Muscle of arm (tissue), 1 donor: ENCODE measurements at regions not wholly inside any gene's neighbourhood (a gene's known extent, or its start where the extent isn't known, plus 50 kb on each side); places are given as distances from the start of the nearest gene placed in this dataset.
"Not testable (repeated sequence)": the region's sequence is repeated elsewhere in the genome, so short reads cannot be mapped to it uniquely, and the experiment has no call there.

Experiments
- DNase-seq: peaks from one replicate; pipeline ENCODE4 v3.0.0-alpha.2; 2013

- no peak for DNase-seq
Measured at GRCh38 chr3:165518346-165518745, 318.9 kb downstream of the BCHE start.

DNA sequence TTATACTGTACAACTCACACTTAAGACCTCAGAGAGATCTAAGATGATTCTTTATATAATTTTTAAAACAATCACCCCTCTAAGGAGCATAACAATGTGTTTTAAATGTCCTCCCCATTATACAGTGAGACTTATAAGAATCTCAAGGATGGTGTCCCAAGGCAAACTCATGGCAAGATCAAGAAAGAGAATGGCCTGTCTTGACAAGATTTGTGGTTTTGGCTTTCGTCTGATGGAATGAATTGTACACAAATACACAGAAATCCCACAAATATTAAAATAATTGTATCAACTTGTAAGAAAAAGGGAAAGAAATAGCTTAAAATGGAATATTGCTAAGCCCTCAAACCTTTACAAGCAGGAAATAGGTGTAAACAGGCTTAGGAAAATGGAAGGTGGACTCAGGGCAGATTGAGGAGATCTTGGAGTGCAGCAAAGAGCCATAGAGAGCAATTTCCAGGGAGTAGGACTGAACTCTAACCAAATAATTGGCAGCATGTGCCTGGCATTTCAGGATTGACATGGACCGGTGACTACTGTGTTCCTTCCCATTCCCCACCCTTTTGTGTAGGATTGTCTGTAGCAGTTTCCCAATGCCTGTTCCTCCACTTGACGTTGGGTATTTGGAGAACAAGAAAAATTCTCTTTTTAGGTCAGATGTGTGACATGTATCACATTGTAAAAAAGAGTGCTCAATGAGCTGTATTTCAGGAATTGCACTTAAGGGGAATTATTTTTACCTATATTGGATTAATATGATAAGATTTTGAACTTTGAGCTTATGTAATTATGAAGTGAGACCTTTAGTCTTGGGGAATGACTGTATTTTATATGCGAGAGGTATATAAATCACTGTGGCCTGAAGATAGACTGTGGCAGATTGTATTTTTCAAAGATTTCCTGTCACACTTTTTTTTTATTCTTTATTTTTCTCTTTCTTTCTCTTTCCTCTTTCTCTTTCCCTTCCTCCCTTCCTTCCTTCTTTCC, 317.8 kb upstream of the SLITRK3 start:
- DNase-seq = no peak

DNA sequence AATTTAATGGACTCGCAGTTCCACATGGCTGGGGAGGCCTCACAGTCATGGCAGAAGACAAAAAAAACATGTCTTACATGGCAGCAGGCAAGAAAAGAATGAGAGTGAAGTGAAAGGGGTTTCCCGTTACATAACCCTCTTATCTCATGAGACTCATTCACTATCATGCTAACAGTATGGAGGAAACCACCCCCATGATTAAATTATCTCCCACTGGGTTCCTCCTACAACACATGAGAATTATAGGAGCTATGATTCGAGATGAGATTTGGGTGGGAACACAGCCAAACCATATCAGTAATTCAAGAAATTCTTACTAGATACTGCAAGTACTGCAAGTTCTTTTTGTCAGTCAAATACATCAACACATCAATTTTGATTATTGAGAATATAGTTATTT, 311.4 kb upstream of the SLITRK3 start:
- no peak for DNase-seq

DNA sequence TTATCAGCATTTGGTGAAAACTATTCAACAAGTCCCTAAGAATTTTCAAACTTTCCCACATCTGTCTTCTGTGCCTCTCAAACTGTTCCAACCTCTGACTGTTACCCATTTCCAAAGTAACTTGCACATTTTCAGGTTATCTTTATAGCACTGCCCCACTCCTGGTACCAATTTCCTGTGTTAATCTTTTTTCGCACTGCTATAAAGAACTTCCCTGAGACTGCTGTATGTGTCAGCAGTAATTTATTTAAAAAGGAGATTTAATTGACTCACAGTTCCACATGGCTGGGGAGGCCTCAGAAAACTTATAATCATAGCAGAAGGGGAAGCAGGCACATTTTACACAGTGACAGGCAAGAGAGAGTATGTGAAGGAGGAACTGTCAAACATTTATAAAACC, 310.9 kb upstream of the SLITRK3 start:
- DNase-seq = no peak

DNA sequence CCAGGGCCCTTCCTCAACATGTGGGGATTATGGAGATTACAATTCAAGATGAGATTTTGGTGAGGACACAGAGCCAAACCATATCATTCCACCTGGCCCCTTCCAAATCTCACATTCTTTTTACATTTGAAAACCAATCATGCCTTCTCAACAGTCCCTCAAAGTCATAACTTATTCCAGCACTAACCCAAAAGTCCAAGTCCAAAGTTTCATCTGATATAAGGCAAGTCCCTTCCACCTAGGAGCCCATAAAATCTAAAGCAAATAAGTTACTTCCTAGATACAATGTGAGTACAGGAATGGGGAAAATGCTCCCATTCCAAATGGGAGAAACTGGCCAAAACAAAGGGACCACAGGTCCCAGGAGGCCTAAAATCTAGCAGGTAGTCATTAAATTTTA, 309.5 kb upstream of the SLITRK3 start:
- no peak for DNase-seq

GRCh38 chr3:165504554-165504953, 308.4 kb upstream of the SLITRK3 start:
- no peak for DNase-seq

DNA sequence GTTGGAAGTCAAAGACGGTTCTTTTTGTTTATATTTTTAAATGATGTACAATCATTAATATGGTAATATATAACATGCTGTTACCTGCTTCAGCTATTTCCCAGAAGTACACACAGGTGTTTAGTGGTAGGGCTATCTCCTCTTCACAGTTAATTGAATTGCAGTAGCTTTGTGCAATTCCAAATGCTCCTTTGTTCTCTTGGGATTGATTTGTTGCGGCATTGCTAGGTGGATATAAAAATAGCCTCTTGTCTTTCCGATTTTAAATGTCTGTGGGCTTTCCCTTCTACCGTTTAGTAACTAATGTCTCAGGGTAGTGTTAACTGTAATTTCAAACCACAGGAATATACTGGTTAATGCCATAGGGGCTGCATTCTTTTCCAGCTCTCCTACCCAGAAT, 307.6 kb upstream of the SLITRK3 start:
- no peak for DNase-seq

DNA sequence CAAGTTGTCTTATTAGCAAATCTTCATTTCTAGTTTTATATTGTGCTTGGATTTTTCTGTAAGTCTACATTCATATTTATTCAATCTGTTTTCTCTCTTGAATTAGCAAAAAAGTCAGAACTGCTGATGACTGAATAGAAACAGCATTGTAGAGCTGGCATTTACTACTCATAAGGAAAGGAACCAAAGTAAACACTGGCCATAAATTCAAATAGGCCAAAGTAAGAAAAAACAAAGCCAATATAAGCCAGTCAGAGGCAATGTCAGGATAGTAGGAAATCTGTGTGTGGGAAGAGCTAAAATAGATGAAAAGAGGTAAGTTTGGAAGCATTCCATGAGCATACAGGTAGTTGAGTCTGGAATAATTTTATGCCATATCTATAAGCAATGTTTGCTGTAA, 307.2 kb upstream of the SLITRK3 start:
- no peak for DNase-seq

DNA sequence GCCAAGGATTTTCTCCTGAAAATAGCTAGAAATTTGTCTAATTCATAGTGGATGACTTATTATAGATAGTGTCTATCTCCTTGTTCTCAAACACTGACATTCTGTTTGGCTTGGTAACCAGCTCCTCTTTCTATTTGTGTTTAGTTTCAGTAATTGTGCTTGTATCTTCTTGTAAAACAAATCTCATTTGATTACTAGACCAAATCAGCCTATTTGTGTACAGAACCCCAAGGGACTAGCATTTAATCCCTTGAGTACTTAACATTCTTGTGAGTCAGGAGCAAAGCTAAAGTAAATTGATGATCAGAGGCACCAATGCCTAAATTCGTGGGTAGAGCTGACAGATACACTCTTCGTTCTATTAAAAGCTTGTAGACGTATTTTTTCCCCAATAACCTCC, 306.5 kb upstream of the SLITRK3 start:
- no peak for DNase-seq

DNA sequence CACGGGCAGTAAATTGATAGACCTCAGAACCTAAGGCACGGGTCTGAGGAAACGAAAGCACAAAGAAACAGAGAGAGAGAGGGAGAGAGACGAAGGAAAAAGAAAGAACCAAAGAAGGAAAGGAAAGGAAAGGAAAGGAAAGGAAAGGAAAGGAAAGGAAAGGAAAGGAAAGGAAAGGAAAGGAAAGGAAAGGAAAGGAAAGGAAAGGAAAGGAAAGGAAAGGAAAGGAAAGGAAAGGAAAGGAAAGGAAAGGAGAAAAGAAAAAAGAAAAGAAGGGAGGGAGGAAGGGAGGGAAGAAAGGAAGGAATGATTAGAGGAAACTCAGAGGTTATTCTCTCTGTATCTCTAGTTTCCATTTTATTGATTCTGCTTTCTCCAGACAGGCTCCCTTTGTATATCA, 302.6 kb upstream of the SLITRK3 start:
- DNase-seq = not testable (repeated sequence)

- peak; percentile 15 for DNase-seq
Measured at GRCh38 chr3:165491487-165491886, 295.3 kb upstream of the SLITRK3 start.

GRCh38 chr3:165476399-165477060, 280.3 kb upstream of the SLITRK3 start:
- DNase-seq = no peak

- no peak for DNase-seq
Measured at GRCh38 chr3:165466856-165467255, 270.7 kb upstream of the SLITRK3 start.

GRCh38 chr3:165464736-165465135, 268.6 kb upstream of the SLITRK3 start:
- DNase-seq = peak; percentile 29

GRCh38 chr3:165463531-165463930, 267.3 kb upstream of the SLITRK3 start:
- peak; percentile 14 for DNase-seq

- DNase-seq = peak; percentile 44
Measured at GRCh38 chr3:165462636-165463334, 266.6 kb upstream of the SLITRK3 start.

- DNase-seq = no peak
Measured at GRCh38 chr3:165459924-165460835, 264.0 kb upstream of the SLITRK3 start.

- no peak for DNase-seq
Measured at GRCh38 chr3:165459111-165459510, 262.9 kb upstream of the SLITRK3 start.

DNA sequence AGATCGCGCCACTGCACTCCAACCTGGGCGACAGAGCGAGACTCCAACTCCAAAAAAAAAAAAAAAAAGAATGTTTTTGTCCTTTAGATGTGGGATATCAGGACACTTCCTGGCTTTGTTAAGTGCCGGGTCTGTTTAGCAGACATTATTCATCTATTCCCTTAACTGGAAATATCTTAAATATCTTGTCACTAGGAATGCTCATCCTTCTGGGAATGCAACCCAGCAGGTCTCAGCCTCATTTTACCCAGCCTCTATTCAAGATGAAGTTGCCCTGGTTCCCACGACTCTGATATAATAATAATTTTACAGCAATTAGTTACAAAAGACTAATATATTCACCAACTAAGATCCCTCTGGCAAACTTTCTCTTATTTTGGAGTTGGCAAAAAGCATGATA, 260.9 kb upstream of the SLITRK3 start:
- DNase-seq = no peak

DNA sequence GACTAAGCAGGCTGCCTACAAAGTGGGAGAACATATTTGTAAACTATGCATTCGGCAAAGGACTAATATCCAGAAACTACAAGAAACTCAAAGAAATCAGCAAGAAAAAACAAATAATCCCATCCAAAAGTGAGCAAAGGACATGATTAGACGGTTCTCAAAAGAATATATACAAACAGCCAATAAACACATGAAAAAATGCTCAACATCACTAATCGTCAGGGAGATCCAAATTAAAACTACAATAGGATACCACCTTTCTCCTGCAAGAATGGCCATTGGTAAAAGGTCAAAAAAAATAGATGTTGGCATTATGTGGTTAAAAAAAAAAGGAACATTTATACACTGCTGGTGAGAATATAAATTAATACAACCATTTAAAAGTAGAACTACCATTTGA, 259.6 kb upstream of the SLITRK3 start:
- DNase-seq = no peak

DNA sequence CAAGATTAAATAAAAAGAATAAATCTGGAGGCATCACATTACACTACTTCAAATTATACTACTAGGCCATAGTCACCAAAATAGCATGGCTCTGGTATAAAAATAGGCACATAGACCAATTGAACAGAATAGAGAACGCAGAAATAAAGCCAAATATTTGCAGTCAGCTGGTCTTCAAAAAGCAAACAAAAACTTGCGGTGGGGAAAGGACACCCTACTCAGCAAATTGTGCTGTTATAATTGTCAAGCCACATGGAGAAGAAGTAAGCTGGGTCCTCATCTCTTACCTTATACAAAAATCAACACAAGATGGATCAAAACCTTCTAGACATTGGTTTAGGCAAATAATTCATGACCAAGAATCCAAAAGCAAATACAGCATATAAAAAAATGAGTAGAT, 259.2 kb upstream of the SLITRK3 start:
- no peak for DNase-seq
